B cell (primary cell): ENCODE measurements at regions not wholly inside any gene's neighbourhood (a gene's known extent, or its start where the extent isn't known, plus 50 kb on each side); places are given as distances from the start of the nearest gene placed in this dataset.

Experiments
- ATAC-seq: fragments of 200-7000 bp; cut with Tn5 transposase; one replicate; pipeline ENCODE4 v1.10.0; 2021; ENCODE audit warnings: low read depth, mild to moderate bottlenecking, moderate number of reproducible peaks, moderate library complexity
- CTCF ChIA-PET: fragments of 350-600 bp; sonication (Branson Sonifier 250); formaldehyde crosslinking; loops from one replicate; lab custom pipeline; 2021; ENCODE audit warnings: antibody characterized with exemption, inconsistent platforms; lab: Charles Lee
- POLR2A ChIA-PET: fragments of 350-600 bp; sonication (Branson Sonifier 250); formaldehyde crosslinking; loops from one replicate; lab custom pipeline; 2021; ENCODE audit warnings: antibody characterized with exemption; lab: Charles Lee
- DNase-seq: peaks from one replicate; pipeline ENCODE4 v3.0.0; 2013
- H2AFZ ChIP-seq: 2 replicates; pipeline ENCODE4 v1.6.1; 2012; ENCODE audit warnings: mild to moderate bottlenecking, low read depth, low read length; ENCODE audit not compliant: insufficient read depth, poor library complexity, severe bottlenecking
- H3K27ac ChIP-seq, 2 donors: 1 replicate in 1 of 2; 2 replicates in 1 of 2; pipeline ENCODE4 v1.5.1; 2012 to 2013; ENCODE audit warnings: low read length in 2 of 2, mild to moderate bottlenecking in 2 of 2, moderate library complexity in 1 of 2
- H3K27me3 ChIP-seq, 4 experiments: fragments of 200-600 bp in 1 of 4; sonication (generic) in 1 of 4; replicated peaks in 1 of 4; 1 replicate in 2 of 4; 2 replicates in 2 of 4; pipeline versions ENCODE4 v1.6.1 to v1.7.0; 2013 to 2016; ENCODE audit warnings: low read length in 3 of 4, mild to moderate bottlenecking in 2 of 4, mixed read lengths in 1 of 4, moderate library complexity in 1 of 4; ENCODE audit not compliant: insufficient read depth in 4 of 4, control insufficient read depth in 3 of 4; ENCODE audit errors: control extremely low read depth in 1 of 4
- H3K36me3 ChIP-seq, 2 experiments: replicated peaks in 1 of 2; 1 replicate in 1 of 2; 2 replicates in 1 of 2; pipeline versions ENCODE4 v1.6.1 to v1.7.1; 2013; ENCODE audit warnings: low read length in 1 of 2; ENCODE audit not compliant: insufficient read depth in 2 of 2, control insufficient read depth in 1 of 2; ENCODE audit errors: control extremely low read depth in 1 of 2, extremely low read depth in 1 of 2
- H3K4me1 ChIP-seq, 2 donors: fragments of 200-600 bp in 1 of 2; sonication (generic) in 1 of 2; 1 replicate in 1 of 2; 2 replicates in 1 of 2; pipeline versions ENCODE4 v1.5.1 to v1.6.1; 2013 to 2017; ENCODE audit warnings: low read length in 2 of 2; ENCODE audit not compliant: control insufficient read depth in 2 of 2, insufficient read depth in 2 of 2
- H3K4me2 ChIP-seq: replicated peaks from 2 replicates; pipeline ENCODE3; 2012; ENCODE audit warnings: mild to moderate bottlenecking, low read depth, low read length; ENCODE audit not compliant: poor library complexity, severe bottlenecking
- H3K4me3 ChIP-seq, 5 experiments: fragments of 200-600 bp in 1 of 5; sonication (generic) in 1 of 5; 1 replicate in 3 of 5; 2 replicates in 2 of 5; pipeline versions ENCODE4 v1.5.1 to v1.7.0; 2011 to 2016; ENCODE audit warnings: low read length in 4 of 5, mild to moderate bottlenecking in 4 of 5, low read depth in 2 of 5, control low read depth in 1 of 5, moderate library complexity in 1 of 5; ENCODE audit not compliant: insufficient read depth in 1 of 5; ENCODE audit errors: control extremely low read depth in 1 of 5, extremely low read depth in 1 of 5
- H3K79me2 ChIP-seq: fragments of 200-600 bp; sonication (generic); one replicate; pipeline ENCODE4 v1.6.0; 2016; ENCODE audit warnings: low read length; ENCODE audit not compliant: control insufficient read depth, insufficient read depth
- H3K9ac ChIP-seq: fragments of 200-600 bp; sonication (generic); 2 replicates; pipeline ENCODE4 v1.6.1; 2017; ENCODE audit warnings: mild to moderate bottlenecking, low read length, moderate library complexity
- H3K9me3 ChIP-seq, 3 donors: one replicate each; pipeline versions ENCODE4 v1.6.1 to v1.7.1; 2013; ENCODE audit warnings: low read length in 2 of 3; ENCODE audit not compliant: control insufficient read depth in 2 of 3, insufficient read depth in 1 of 3; ENCODE audit errors: control extremely low read depth in 1 of 3
- H4K20me1 ChIP-seq: 2 replicates; pipeline ENCODE4 v1.6.0; 2012; ENCODE audit warnings: mild to moderate bottlenecking, low read length; ENCODE audit not compliant: insufficient read depth, control insufficient read depth, poor library complexity, severe bottlenecking
- H3K27ac Mint-ChIP-seq: one replicate; pipeline ENCODE4 v1.8.0; 2021; ENCODE audit warnings: mixed read lengths
- H3K27me3 Mint-ChIP-seq: one replicate; pipeline ENCODE4 v1.8.0; 2021; ENCODE audit warnings: mixed read lengths
- H3K4me1 Mint-ChIP-seq: one replicate; pipeline ENCODE4 v1.8.0; 2021; ENCODE audit warnings: mixed read lengths
- H3K4me3 Mint-ChIP-seq: one replicate; pipeline ENCODE4 v1.8.0; 2021; ENCODE audit warnings: mixed read lengths
- H3K9me3 Mint-ChIP-seq: one replicate; pipeline ENCODE4 v1.8.0; 2022; ENCODE audit warnings: mixed read lengths; ENCODE audit not compliant: insufficient read depth
- EZH2 ChIP-seq: IDR thresholded peaks from 2 replicates; pipeline ENCODE4 v1.6.1; 2012; ENCODE audit warnings: borderline replicate concordance, low read depth, mild to moderate bottlenecking, moderate library complexity, low read length; ENCODE audit not compliant: insufficient read depth, poor library complexity, severe bottlenecking
- WGBS: methylation state at CpG from one replicate; pipeline ENCODE4 v1.1.5; 2013; ENCODE audit warnings: missing lambda C conversion rate; ENCODE audit not compliant: insufficient coverage; 5-methylcytosine and 5-hydroxymethylcytosine counted together
- intact Hi-C: fragments of 100-400 bp; cut with micrococcal nuclease; formaldehyde crosslinking; loops from one replicate; pipeline ENCODE4 v1.10.0; 2022
- TF ChIP-seq, protein P1 (sequence below): fragments of 200-600 bp; IDR thresholded peaks from one replicate; pipeline ENCODE4 v1.8.0; 2022; ENCODE audit warnings: antibody characterized with exemption, mild to moderate bottlenecking

DNA sequence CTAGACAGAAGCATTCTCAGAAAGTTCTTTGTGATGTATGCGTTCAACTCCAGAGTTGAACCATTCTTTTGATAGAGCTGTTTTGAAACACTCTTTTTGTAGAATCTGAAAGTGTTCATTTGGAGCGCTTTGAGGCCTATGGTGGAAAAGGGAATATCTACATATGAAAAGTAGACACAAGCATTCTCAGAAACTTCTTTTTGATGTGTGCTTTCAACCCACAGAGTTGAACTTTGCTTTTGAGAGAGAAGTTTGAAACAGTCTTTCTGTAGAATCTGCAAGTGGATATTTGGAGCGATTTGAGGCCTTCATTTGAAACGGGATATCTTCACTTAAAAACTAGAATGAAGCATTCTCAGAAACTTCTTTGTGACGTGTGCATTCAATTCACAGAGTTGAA lies 582.6 kb upstream of the ZNF337 start:
- POLR2A ChIA-PET, result no interaction called here
- DNase-seq (no peak), ATAC-seq (no peak)
- H3K27me3 Mint-ChIP-seq, result no peaks in the 10 kb centered on the region
- Histone ChIP-seq H3K27me3 (no peaks in the 10 kb centered on the region), H3K27ac (no peak overlapping the region), H3K36me3 (no peaks in the 10 kb centered on the region), H4K20me1 (no peaks in the 10 kb centered on the region), H2AFZ (no peak overlapping the region), H3K4me2 (no peak overlapping the region), H3K9me3 (peaks cover 0 to 13% (median 0%) of the 10 kb centered on the region in 3 donors), H3K4me1 (no peaks in the 10 kb centered on the region), H3K9ac (no peak overlapping the region), H3K79me2 (no peaks in the 10 kb centered on the region), H3K4me3 (no peak overlapping the region)
- no peak for TF ChIP-seq EZH2
- TF ChIP-seq, protein P1, sequence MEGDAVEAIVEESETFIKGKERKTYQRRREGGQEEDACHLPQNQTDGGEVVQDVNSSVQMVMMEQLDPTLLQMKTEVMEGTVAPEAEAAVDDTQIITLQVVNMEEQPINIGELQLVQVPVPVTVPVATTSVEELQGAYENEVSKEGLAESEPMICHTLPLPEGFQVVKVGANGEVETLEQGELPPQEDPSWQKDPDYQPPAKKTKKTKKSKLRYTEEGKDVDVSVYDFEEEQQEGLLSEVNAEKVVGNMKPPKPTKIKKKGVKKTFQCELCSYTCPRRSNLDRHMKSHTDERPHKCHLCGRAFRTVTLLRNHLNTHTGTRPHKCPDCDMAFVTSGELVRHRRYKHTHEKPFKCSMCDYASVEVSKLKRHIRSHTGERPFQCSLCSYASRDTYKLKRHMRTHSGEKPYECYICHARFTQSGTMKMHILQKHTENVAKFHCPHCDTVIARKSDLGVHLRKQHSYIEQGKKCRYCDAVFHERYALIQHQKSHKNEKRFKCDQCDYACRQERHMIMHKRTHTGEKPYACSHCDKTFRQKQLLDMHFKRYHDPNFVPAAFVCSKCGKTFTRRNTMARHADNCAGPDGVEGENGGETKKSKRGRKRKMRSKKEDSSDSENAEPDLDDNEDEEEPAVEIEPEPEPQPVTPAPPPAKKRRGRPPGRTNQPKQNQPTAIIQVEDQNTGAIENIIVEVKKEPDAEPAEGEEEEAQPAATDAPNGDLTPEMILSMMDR, result no peak
- H3K4me3 Mint-ChIP-seq, result no peak overlapping the region
- H3K9me3 Mint-ChIP-seq, result no peaks in the 10 kb centered on the region
- no peak overlapping the region for H3K27ac Mint-ChIP-seq
- intact Hi-C loops, result no loop called here
- CTCF ChIA-PET, result no interaction called here
- no peaks in the 10 kb centered on the region for H3K4me1 Mint-ChIP-seq
- WGBS, result no CpG with 5 or more reads among the region's 5 CpGs

- no peaks in the 10 kb centered on the region for H3K4me1 ChIP-seq
- no peak overlapping the region for H3K4me3 Mint-ChIP-seq
- ChIA-PET CTCF (no interaction called here), POLR2A (no interaction called here)
- DNase-seq (no peak), ATAC-seq (no peak)
- H3K79me2 ChIP-seq, result no peaks in the 10 kb centered on the region
- 92% methylated on average over 21 of the region's 21 CpGs for WGBS
- no peaks in the 10 kb centered on the region for H4K20me1 ChIP-seq
- peaks cover 0 to 13% (median 0%) of the 10 kb centered on the region in 3 donors for H3K9me3 ChIP-seq
- H3K9ac ChIP-seq, result no peak overlapping the region
- H3K27ac Mint-ChIP-seq, result no peak overlapping the region
- H3K9me3 Mint-ChIP-seq, result no peaks in the 10 kb centered on the region
- no peaks in the 10 kb centered on the region for H3K36me3 ChIP-seq
- H3K27me3 ChIP-seq, result no peaks in the 10 kb centered on the region
- no peak overlapping the region for H3K4me2 ChIP-seq
- no peak overlapping the region for H3K4me3 ChIP-seq
- intact Hi-C loops, result no loop called here
- no peaks in the 10 kb centered on the region for H3K4me1 Mint-ChIP-seq
- H3K27ac ChIP-seq, result no peak overlapping the region
- no peak for TF ChIP-seq EZH2
- TF ChIP-seq, protein P1, result no peak
- H3K27me3 Mint-ChIP-seq, result no peaks in the 10 kb centered on the region
- H2AFZ ChIP-seq, result no peak overlapping the region
These were observed 580.7 kb upstream of the ZNF337 start for GRCh38 chr20:26277339-26277738.
